H1 (cell line): ENCODE measurements at regions not wholly inside any gene's neighbourhood (a gene's known extent, or its start where the extent isn't known, plus 50 kb on each side); places are given as distances from the start of the nearest gene placed in this dataset.

Experiments
- CTCF ChIA-PET: fragments of 300-600 bp; sonication (Branson Sonifier 250); formaldehyde crosslinking; loops from one replicate; lab custom pipeline; 2021; ENCODE audit not compliant: partially characterized antibody; lab: Charles Lee
- POLR2A ChIA-PET: fragments of 300-600 bp; sonication (Branson Sonifier 250); formaldehyde crosslinking; loops from one replicate; lab custom pipeline; 2021; ENCODE audit warnings: inconsistent platforms; ENCODE audit not compliant: partially characterized antibody; lab: Charles Lee
- DNase-seq, 2 experiments: peaks; one replicate each; pipeline versions ENCODE4 v3.0.0 to v3.0.0-alpha.2; 2010 to 2022; ENCODE audit warnings: low spot score in 2 of 2, low read depth in 1 of 2, mixed read lengths in 1 of 2
- FAIRE-seq: peaks from 2 replicates; lab custom pipeline; 2011; peaks lifted over from hg19 to GRCh38; lab: Jason Lieb, UNC
- H2AFZ ChIP-seq: 2 replicates; pipeline ENCODE4 v1.8.1; 2012; ENCODE audit warnings: low read length, inconsistent platforms
- H2AK5ac ChIP-seq: 2 replicates; pipeline ENCODE4 v1.6.1; 2013; ENCODE audit warnings: low read depth, low read length
- H2BK120ac ChIP-seq: replicated peaks from 2 replicates; pipeline ENCODE3; 2013; ENCODE audit warnings: low read depth, low read length, inconsistent platforms
- H2BK12ac ChIP-seq: 2 replicates; pipeline ENCODE4 v1.6.1; 2013; ENCODE audit warnings: low read depth, low read length
- H2BK15ac ChIP-seq: 2 replicates; pipeline ENCODE4 v1.6.1; 2013; ENCODE audit warnings: low read length
- H2BK20ac ChIP-seq: 2 replicates; pipeline ENCODE4 v1.6.1; 2013; ENCODE audit warnings: low read length
- H2BK5ac ChIP-seq: 2 replicates; pipeline ENCODE4 v1.6.1; 2013; ENCODE audit warnings: low read depth, low read length
- H3K14ac ChIP-seq: 2 replicates; pipeline ENCODE4 v1.6.1; 2013; ENCODE audit warnings: inconsistent platforms; ENCODE audit not compliant: insufficient read length
- H3K18ac ChIP-seq: 2 replicates; pipeline ENCODE4 v1.6.1; 2013; ENCODE audit warnings: low read length; ENCODE audit errors: extremely low read depth
- H3K23ac ChIP-seq: 2 replicates; pipeline ENCODE4 v1.6.1; 2013; ENCODE audit warnings: inconsistent platforms; ENCODE audit not compliant: insufficient read length
- H3K23me2 ChIP-seq: 2 replicates; pipeline ENCODE4 v1.6.1; 2013; ENCODE audit warnings: low read depth, low read length
- H3K27ac ChIP-seq: 2 replicates; pipeline ENCODE4 v1.6.1; 2011; ENCODE audit warnings: low read depth, low read length, inconsistent platforms
- H3K27me3 ChIP-seq, 4 experiments: replicated peaks in 1 of 4; 1 replicate in 1 of 4; 2 replicates in 3 of 4; pipeline versions ENCODE4 v1.6.1 to v1.8.1; 2011 to 2013; ENCODE audit warnings: low read length in 3 of 4, mild to moderate bottlenecking in 3 of 4, inconsistent platforms in 2 of 4, mixed read lengths in 2 of 4, moderate library complexity in 1 of 4; ENCODE audit not compliant: control insufficient read depth in 3 of 4, insufficient read depth in 3 of 4; ENCODE audit errors: extremely low read depth in 1 of 4
- H3K36me3 ChIP-seq, 4 experiments: 2 replicates each; pipeline versions ENCODE4 v1.6.1 to v1.8.1; 2011 to 2013; ENCODE audit warnings: mild to moderate bottlenecking in 4 of 4, low read length in 3 of 4, moderate library complexity in 2 of 4, control low read depth in 1 of 4, inconsistent platforms in 1 of 4; ENCODE audit not compliant: insufficient read depth in 4 of 4, control insufficient read depth in 2 of 4
- H3K4ac ChIP-seq: replicated peaks from 2 replicates; pipeline ENCODE3; 2013; ENCODE audit warnings: low read length, low read depth, mixed read lengths, inconsistent platforms; ENCODE audit not compliant: insufficient read length
- H3K4me1 ChIP-seq, 4 experiments: replicated peaks in 1 of 4; 1 replicate in 1 of 4; 2 replicates in 3 of 4; pipeline versions ENCODE4 v1.6.1 to v1.8.1; 2011 to 2013; ENCODE audit warnings: low read length in 3 of 4, inconsistent platforms in 2 of 4, mixed read lengths in 1 of 4; ENCODE audit not compliant: insufficient read depth in 4 of 4, control insufficient read depth in 3 of 4
- H3K4me2 ChIP-seq, 2 experiments: 2 replicates each; pipeline versions ENCODE4 v1.6.1 to v1.8.1; 2011 to 2013; ENCODE audit warnings: low read depth in 2 of 2, low read length in 2 of 2, control low read depth in 1 of 2, inconsistent platforms in 1 of 2, mild to moderate bottlenecking in 1 of 2; ENCODE audit not compliant: insufficient read depth in 1 of 2
- H3K4me3 ChIP-seq, 4 experiments: fragments of 200-600, 300-600 bp in 1 of 4; sonication (generic), shearing (Covaris generic), sonication (Bioruptor Twin) in 1 of 4; 2 replicates each; pipeline versions ENCODE4 v1.5.1 to v1.8.1; 2011 to 2016; ENCODE audit warnings: low read length in 4 of 4, low read depth in 3 of 4, control low read depth in 2 of 4, inconsistent platforms in 2 of 4, mild to moderate bottlenecking in 2 of 4, mixed read lengths in 1 of 4, moderate library complexity in 1 of 4; ENCODE audit not compliant: insufficient read depth in 2 of 4; ENCODE audit errors: extremely low read depth in 1 of 4
- H3K56ac ChIP-seq: replicated peaks from 2 replicates; pipeline ENCODE3; 2013; ENCODE audit warnings: low read depth, mild to moderate bottlenecking, mixed read lengths, low read length, inconsistent platforms; ENCODE audit not compliant: insufficient read length
- H3K79me1 ChIP-seq: 2 replicates; pipeline ENCODE4 v1.6.1; 2013; ENCODE audit warnings: low read depth, low read length, control low read depth
- H3K79me2 ChIP-seq, 2 experiments: 2 replicates each; pipeline versions ENCODE4 v1.6.1 to v1.8.1; 2012 to 2013; ENCODE audit warnings: low read length in 2 of 2, mild to moderate bottlenecking in 2 of 2, inconsistent platforms in 1 of 2; ENCODE audit not compliant: insufficient read depth in 2 of 2, control insufficient read depth in 1 of 2
- H3K9ac ChIP-seq, 4 experiments: replicated peaks in 1 of 4; 1 replicate in 1 of 4; 2 replicates in 3 of 4; pipeline versions ENCODE4 v1.6.1 to v1.8.1; 2011 to 2013; ENCODE audit warnings: low read depth in 3 of 4, low read length in 3 of 4, control low read depth in 2 of 4, mild to moderate bottlenecking in 2 of 4, moderate library complexity in 2 of 4, inconsistent platforms in 1 of 4; ENCODE audit errors: extremely low read depth in 1 of 4
- H3K9me3 ChIP-seq, 2 experiments: 2 replicates each; pipeline versions ENCODE4 v1.6.1 to v1.8.1; 2012 to 2013; ENCODE audit warnings: mild to moderate bottlenecking in 2 of 2, moderate library complexity in 2 of 2, control low read depth in 1 of 2, inconsistent platforms in 1 of 2, low read depth in 1 of 2, low read length in 1 of 2, mixed read lengths in 1 of 2; ENCODE audit not compliant: insufficient read depth in 2 of 2
- H4K20me1 ChIP-seq, 2 experiments: replicated peaks in 1 of 2; 2 replicates each; pipeline versions ENCODE3 to v1.8.1; 2011 to 2013; ENCODE audit warnings: inconsistent platforms in 2 of 2, low read length in 2 of 2, mild to moderate bottlenecking in 1 of 2; ENCODE audit not compliant: insufficient read depth in 2 of 2, control insufficient read depth in 1 of 2
- H4K5ac ChIP-seq: 2 replicates; pipeline ENCODE4 v1.6.1; 2013; ENCODE audit warnings: low read length, low read depth, mixed read lengths, inconsistent platforms; ENCODE audit not compliant: insufficient read length
- H4K8ac ChIP-seq: 2 replicates; pipeline ENCODE4 v1.8.0; 2013; ENCODE audit warnings: mild to moderate bottlenecking, moderate library complexity, low read length, inconsistent platforms; ENCODE audit not compliant: insufficient read depth; ENCODE audit errors: extremely low read depth
- H4K91ac ChIP-seq: replicated peaks from 2 replicates; pipeline ENCODE3; 2013; ENCODE audit warnings: low read length, mixed read lengths, inconsistent platforms; ENCODE audit not compliant: insufficient read length
- CBX8 ChIP-seq: fragments of 300-800, 300-1000 bp; sonication (generic); IDR thresholded peaks from 2 replicates; pipeline ENCODE4 v1.7.1; 2016; ENCODE audit warnings: low read depth, low read length, borderline replicate concordance
- CHD2 ChIP-seq: IDR thresholded peaks from 2 replicates; pipeline ENCODE4 v1.6.1; 2012; ENCODE audit warnings: low read length, improper control_type of control experiment
- WGBS, 2 experiments: shearing (Covaris generic) in 1 of 2; methylation state at CpG; one replicate each; pipeline versions ENCODE4 v1.1.6 to v1.1.7; 2013 to 2015; ENCODE audit warnings: low lambda C conversion rate in 2 of 2, mixed read lengths in 2 of 2, inconsistent platforms in 1 of 2, low coverage in 1 of 2, missing lambda C conversion rate in 1 of 2; ENCODE audit not compliant: insufficient replicate concordance in 2 of 2, insufficient coverage in 1 of 2, insufficient read length in 1 of 2; ENCODE audit errors: extremely low coverage in 1 of 2, missing lambda C conversion rate in 1 of 2; 5-methylcytosine and 5-hydroxymethylcytosine counted together

GRCh38 chr4:83830138-83830888, 294.4 kb downstream of the GPAT3 start:
- H3K36me3 ChIP-seq: no peaks in the 10 kb centered on the region
- no peaks in the 10 kb centered on the region for H3K79me2 ChIP-seq
- no peak overlapping the region for H3K27ac ChIP-seq
- 95% methylated on average over 5 of the region's 5 CpGs; no CpG with 5 or more reads in 1 of the 2 experiments for WGBS, 2 experiments
- no peak overlapping the region for H3K9ac ChIP-seq
- H3K4me1 ChIP-seq: no peaks in the 10 kb centered on the region
- no peak overlapping the region for H2AFZ ChIP-seq
- H3K56ac ChIP-seq: no peak overlapping the region
- H2BK5ac ChIP-seq: no peak overlapping the region
- DNase-seq: no peak
- no peak overlapping the region for H4K8ac ChIP-seq
- no peak overlapping the region for H4K91ac ChIP-seq
- H3K27me3 ChIP-seq: no peaks in the 10 kb centered on the region
- no peaks in the 10 kb centered on the region for H3K9me3 ChIP-seq
- no peak overlapping the region for H2BK20ac ChIP-seq
- H2AK5ac ChIP-seq: no peak overlapping the region
- ChIA-PET CTCF (interaction anchor here (1.6 kb wide), 2 partner anchors 11 to 49 kb away, joined by 3 to 4 read pairs; no protein-coding TSS in a partner anchor), POLR2A (interaction anchor here (1.1 kb wide), 1 partner anchor 9 kb away, joined by 4 read pairs; no protein-coding TSS in a partner anchor)
- H3K4ac ChIP-seq: no peak overlapping the region
- no peak overlapping the region for H4K5ac ChIP-seq
- no peak overlapping the region for H3K4me2 ChIP-seq
- H3K23me2 ChIP-seq: no peaks in the 10 kb centered on the region
- no peak for TF ChIP-seq CHD2
- no peak for TF ChIP-seq CBX8
- H2BK120ac ChIP-seq: no peak overlapping the region
- H3K4me3 ChIP-seq: no peak overlapping the region
- H3K18ac ChIP-seq: no peak overlapping the region
- H2BK12ac ChIP-seq: no peak overlapping the region
- no peak overlapping the region for H3K14ac ChIP-seq
- no peaks in the 10 kb centered on the region for H3K79me1 ChIP-seq
- no peak for FAIRE-seq
- H3K23ac ChIP-seq: no peak overlapping the region
- no peaks in the 10 kb centered on the region for H4K20me1 ChIP-seq
- H2BK15ac ChIP-seq: no peak overlapping the region
